Karpas-422 (cell line): ENCODE measurements at regions not wholly inside any gene's neighbourhood (a gene's known extent, or its start where the extent isn't known, plus 50 kb on each side); places are given as distances from the start of the nearest gene placed in this dataset.

Experiments
- DNase-seq: peaks from one replicate; pipeline ENCODE4 v3.0.0-alpha.2; 2015
- H2AFZ ChIP-seq: fragments of 200-600 bp; sonication (generic); 2 replicates; pipeline ENCODE4 v1.6.1; 2014; ENCODE audit warnings: antibody characterized with exemption, low read length, mixed read lengths
- H3K27ac ChIP-seq: fragments of 200-600 bp; sonication (generic); 2 replicates; pipeline ENCODE4 v1.5.1; 2014; ENCODE audit warnings: mild to moderate bottlenecking, low read length, moderate library complexity
- H3K27me3 ChIP-seq: fragments of 200-600 bp; sonication (generic); 2 replicates; pipeline ENCODE4 v1.6.1; 2014; ENCODE audit warnings: low read length, mixed read lengths
- H3K36me3 ChIP-seq: fragments of 200-600 bp; sonication (generic); 2 replicates; pipeline ENCODE4 v1.6.1; 2014; ENCODE audit warnings: low read length, mixed read lengths; ENCODE audit not compliant: insufficient read depth
- H3K4me1 ChIP-seq: fragments of 200-600 bp; sonication (generic); 2 replicates; pipeline ENCODE4 v1.6.1; 2014; ENCODE audit warnings: mild to moderate bottlenecking, low read length, mixed read lengths
- H3K4me2 ChIP-seq: fragments of 200-600 bp; sonication (generic); 2 replicates; pipeline ENCODE4 v1.6.1; 2014; ENCODE audit warnings: low read length, low read depth, mild to moderate bottlenecking; ENCODE audit not compliant: poor library complexity, severe bottlenecking
- H3K4me3 ChIP-seq: fragments of 200-600 bp; sonication (generic); 2 replicates; pipeline ENCODE4 v1.5.1; 2014; ENCODE audit warnings: mild to moderate bottlenecking, antibody characterized with exemption, low read length, mixed read lengths
- H3K79me2 ChIP-seq: fragments of 200-600 bp; sonication (generic); 2 replicates; pipeline ENCODE4 v1.6.1; 2014; ENCODE audit warnings: mild to moderate bottlenecking, low read length, mixed read lengths
- H3K9ac ChIP-seq: fragments of 200-600 bp; sonication (generic); 2 replicates; pipeline ENCODE4 v1.6.0; 2014; ENCODE audit warnings: low read length
- H3K9me2 ChIP-seq: fragments of 200-600 bp; sonication (generic), shearing (Covaris generic); replicated peaks from 2 replicates; pipeline ENCODE4 v1.6.0; 2014; ENCODE audit warnings: mild to moderate bottlenecking, low read length, moderate library complexity; ENCODE audit not compliant: insufficient read depth
- H3K9me3 ChIP-seq: fragments of 300-700, 200-600 bp; sonication (generic); 2 replicates; pipeline ENCODE4 v1.6.1; 2014; ENCODE audit warnings: low read length, mixed read lengths
- H4K20me1 ChIP-seq: fragments of 200-600 bp; sonication (generic); 2 replicates; pipeline ENCODE4 v1.6.1; 2014; ENCODE audit warnings: mild to moderate bottlenecking, antibody characterized with exemption, low read length, low read depth; ENCODE audit not compliant: insufficient read depth

DNA sequence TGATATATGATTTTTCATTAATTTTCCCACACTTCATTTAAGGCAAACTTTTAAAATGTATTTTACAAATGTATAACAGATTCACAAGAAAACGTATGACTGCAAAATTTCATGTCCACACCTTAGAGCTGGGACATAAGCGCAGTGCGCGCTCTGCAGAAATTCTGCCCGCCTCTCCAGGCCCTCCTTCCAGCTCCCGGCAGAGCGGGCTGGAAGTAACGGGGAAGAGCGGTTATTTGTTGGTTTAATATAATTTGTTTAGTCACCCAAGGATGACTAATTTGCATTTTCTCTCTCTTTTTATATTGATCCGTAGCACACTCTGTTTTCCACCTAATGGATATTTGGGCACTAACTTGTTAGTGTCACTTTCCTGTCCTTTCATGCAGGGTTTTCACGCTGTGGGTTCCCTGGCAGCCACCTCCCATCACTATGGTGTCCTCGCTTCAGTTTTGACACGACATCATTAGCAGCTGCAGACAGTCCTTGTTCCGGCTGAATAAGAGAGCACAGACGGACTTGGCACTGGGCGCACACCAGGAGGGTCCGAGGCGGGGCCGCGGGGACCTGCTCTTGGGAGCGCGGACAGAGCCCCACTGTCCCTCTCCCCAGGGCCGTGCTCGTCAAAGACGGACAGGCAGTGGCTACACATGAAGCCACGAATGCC is 129.2 kb upstream of the SEC61G start:
- no peaks in the 10 kb centered on the region for H3K27me3 ChIP-seq
- no peak for DNase-seq
- H4K20me1 ChIP-seq = no peaks in the 10 kb centered on the region
- H3K27ac ChIP-seq = no peak overlapping the region
- no peaks in the 10 kb centered on the region for H3K79me2 ChIP-seq
- peaks cover 7% of the 10 kb centered on the region for H3K4me1 ChIP-seq
- H3K9ac ChIP-seq = no peak overlapping the region
- H3K36me3 ChIP-seq = no peaks in the 10 kb centered on the region
- H3K9me2 ChIP-seq = no peaks in the 10 kb centered on the region
- no peaks in the 10 kb centered on the region for H3K9me3 ChIP-seq
- no peak overlapping the region for H2AFZ ChIP-seq
- no peak overlapping the region for H3K4me3 ChIP-seq
- H3K4me2 ChIP-seq = no peak overlapping the region

- DNase-seq = no peak
- Histone ChIP-seq H3K4me3 (no peak overlapping the region), H3K9me3 (no peaks in the 10 kb centered on the region), H3K4me2 (no peak overlapping the region), H2AFZ (no peak overlapping the region), H3K9me2 (no peaks in the 10 kb centered on the region), H3K27me3 (no peaks in the 10 kb centered on the region), H3K4me1 (peaks cover 12% of the 10 kb centered on the region), H3K79me2 (no peaks in the 10 kb centered on the region), H3K36me3 (no peaks in the 10 kb centered on the region), H3K27ac (no peak overlapping the region), H4K20me1 (no peaks in the 10 kb centered on the region), H3K9ac (no peak overlapping the region)
Measured at GRCh38 chr7:54888734-54889082, 129.7 kb upstream of the SEC61G start.

- Histone ChIP-seq H4K20me1 (no peaks in the 10 kb centered on the region), H2AFZ (no peak overlapping the region), H3K4me3 (no peak overlapping the region), H3K4me1 (peaks cover 10% of the 10 kb centered on the region), H3K4me2 (no peak overlapping the region), H3K27ac (no peak overlapping the region), H3K9me2 (no peaks in the 10 kb centered on the region), H3K9ac (no peak overlapping the region), H3K9me3 (no peaks in the 10 kb centered on the region), H3K27me3 (no peaks in the 10 kb centered on the region), H3K36me3 (no peaks in the 10 kb centered on the region), H3K79me2 (no peaks in the 10 kb centered on the region)
- no peak for DNase-seq
Measured at GRCh38 chr7:54897891-54898290, 120.9 kb upstream of the EGFR start.

DNA sequence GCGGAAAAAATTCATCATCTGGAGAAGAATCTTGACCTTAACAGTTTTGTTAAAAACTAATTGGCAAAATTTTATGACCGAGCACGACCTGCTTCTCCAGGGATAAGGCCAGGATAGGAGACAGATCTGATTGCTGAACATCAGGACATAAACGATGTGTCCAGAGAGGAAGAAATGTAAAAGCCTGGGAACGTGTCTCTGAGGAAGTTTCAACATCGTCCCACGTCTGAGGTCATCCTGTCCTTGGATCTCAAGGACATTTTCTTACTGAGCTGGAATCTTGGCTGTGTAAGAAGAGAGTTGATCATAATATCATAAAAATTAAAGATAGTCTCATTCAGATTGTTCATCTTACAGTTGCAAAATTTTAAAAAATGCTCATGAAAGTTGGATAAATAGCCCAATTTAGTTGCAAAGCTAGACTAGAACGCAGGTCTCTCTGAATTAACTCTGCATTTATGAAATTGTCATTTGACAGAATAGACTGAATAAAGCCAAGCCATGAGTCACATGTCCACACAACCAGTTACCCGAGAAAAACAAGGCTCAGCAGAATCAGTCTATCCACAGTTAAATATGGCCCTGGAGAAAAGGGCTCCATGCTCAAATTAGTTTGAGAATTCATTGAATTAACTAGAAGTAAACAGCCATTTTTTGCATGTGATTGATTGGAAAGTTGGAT is 120.0 kb upstream of the EGFR start:
- Histone ChIP-seq H3K9me3 (no peaks in the 10 kb centered on the region), H3K9ac (no peak overlapping the region), H3K27me3 (no peaks in the 10 kb centered on the region)

GRCh38 chr7:54901840-54902239 is 117.0 kb upstream of the EGFR start:
- Histone ChIP-seq H3K79me2 (no peaks in the 10 kb centered on the region), H3K27ac (no peak overlapping the region), H3K4me3 (no peak overlapping the region), H3K4me2 (no peak overlapping the region), H3K36me3 (no peaks in the 10 kb centered on the region), H3K27me3 (no peaks in the 10 kb centered on the region), H4K20me1 (no peaks in the 10 kb centered on the region), H3K9ac (no peak overlapping the region), H3K9me3 (no peaks in the 10 kb centered on the region), H3K9me2 (no peaks in the 10 kb centered on the region), H2AFZ (no peak overlapping the region), H3K4me1 (no peaks in the 10 kb centered on the region)
- DNase-seq = no peak

More for the DNA sequence above, 120.0 kb upstream of the EGFR start:
- H3K4me1 ChIP-seq = peaks cover 1% of the 10 kb centered on the region
- no peak overlapping the region for H3K27ac ChIP-seq
- no peak overlapping the region for H3K4me2 ChIP-seq
- no peaks in the 10 kb centered on the region for H3K79me2 ChIP-seq
- no peaks in the 10 kb centered on the region for H4K20me1 ChIP-seq
- DNase-seq = no peak
- no peaks in the 10 kb centered on the region for H3K36me3 ChIP-seq
- H3K4me3 ChIP-seq = no peak overlapping the region
- no peak overlapping the region for H2AFZ ChIP-seq
- no peaks in the 10 kb centered on the region for H3K9me2 ChIP-seq

DNA sequence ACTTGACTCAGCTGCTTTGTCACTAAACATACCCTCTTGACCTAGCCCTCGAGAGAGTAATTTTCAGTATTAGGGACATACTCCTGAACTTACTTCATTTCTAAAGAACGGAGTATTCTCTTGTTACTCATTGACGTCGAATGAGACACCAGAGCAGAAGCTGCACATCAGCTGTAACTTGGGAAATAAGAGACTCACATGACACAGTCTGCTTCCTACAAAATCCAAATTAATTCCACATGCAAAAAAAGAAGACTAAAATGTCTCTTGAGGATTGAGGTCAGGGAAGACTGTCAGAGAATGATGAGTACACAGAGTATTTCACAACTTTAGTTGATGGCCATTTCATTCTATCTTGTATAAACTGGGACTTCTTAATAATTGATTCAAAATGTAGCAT is 114.7 kb upstream of the EGFR start:
- Histone ChIP-seq H3K9ac (no peak overlapping the region), H3K4me3 (no peak overlapping the region), H3K27ac (no peak overlapping the region), H3K36me3 (no peaks in the 10 kb centered on the region), H3K4me2 (no peak overlapping the region), H2AFZ (no peak overlapping the region), H3K9me2 (no peaks in the 10 kb centered on the region), H3K9me3 (no peaks in the 10 kb centered on the region), H4K20me1 (no peaks in the 10 kb centered on the region), H3K27me3 (no peaks in the 10 kb centered on the region), H3K79me2 (no peaks in the 10 kb centered on the region), H3K4me1 (no peaks in the 10 kb centered on the region)
- no peak for DNase-seq

DNA sequence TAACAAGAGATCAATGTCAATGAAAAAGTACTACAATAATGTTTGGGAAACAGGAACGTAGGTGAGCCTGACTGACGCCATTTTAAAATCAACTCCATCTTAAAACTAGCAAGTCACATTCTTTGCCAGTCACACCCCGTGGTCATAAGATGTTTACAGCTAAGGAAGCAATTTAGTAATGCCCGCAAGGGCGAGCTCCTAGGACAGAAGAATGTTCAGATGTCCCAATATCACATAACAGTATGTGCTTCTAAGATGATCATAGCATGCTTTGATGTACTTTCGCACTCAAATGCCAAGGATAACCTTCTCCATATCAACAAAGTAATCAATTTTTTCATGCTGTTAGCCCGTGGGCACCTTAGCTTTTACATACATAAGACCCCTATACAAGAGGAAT is 113.8 kb upstream of the EGFR start:
- no peaks in the 10 kb centered on the region for H3K9me2 ChIP-seq
- no peaks in the 10 kb centered on the region for H3K36me3 ChIP-seq
- no peak overlapping the region for H2AFZ ChIP-seq

DNA sequence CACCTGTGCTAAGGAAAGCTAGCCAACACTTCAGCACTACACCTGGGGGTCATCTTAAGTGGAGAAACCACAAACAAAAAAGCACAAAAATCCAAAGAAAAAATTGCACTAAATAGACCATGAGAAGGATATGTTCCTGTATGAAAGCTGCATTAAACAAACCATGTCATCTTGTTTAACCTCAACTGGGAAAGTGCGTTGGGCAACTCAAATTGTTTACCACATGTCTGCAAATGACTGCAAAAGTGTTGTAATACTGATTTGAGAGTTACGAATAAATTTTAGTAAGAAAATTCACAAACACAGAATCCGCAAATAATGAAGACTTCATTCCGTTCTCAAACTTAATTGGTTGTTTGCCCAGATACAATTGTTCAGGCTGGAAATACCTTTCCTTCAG is 111.9 kb upstream of the EGFR start:
- Histone ChIP-seq H3K79me2 (no peaks in the 10 kb centered on the region), H3K27ac (no peak overlapping the region), H2AFZ (no peak overlapping the region), H3K9me2 (no peaks in the 10 kb centered on the region), H3K36me3 (no peaks in the 10 kb centered on the region), H3K4me3 (no peak overlapping the region), H3K9me3 (no peaks in the 10 kb centered on the region), H3K9ac (no peak overlapping the region), H3K4me1 (no peaks in the 10 kb centered on the region), H3K4me2 (no peak overlapping the region), H4K20me1 (no peaks in the 10 kb centered on the region), H3K27me3 (no peaks in the 10 kb centered on the region)
- no peak for DNase-seq

More for the DNA sequence above, 113.8 kb upstream of the EGFR start:
- Histone ChIP-seq H4K20me1 (no peaks in the 10 kb centered on the region), H3K4me3 (no peak overlapping the region), H3K4me2 (no peak overlapping the region), H3K4me1 (no peaks in the 10 kb centered on the region), H3K27ac (no peak overlapping the region), H3K9ac (no peak overlapping the region), H3K79me2 (no peaks in the 10 kb centered on the region), H3K9me3 (no peaks in the 10 kb centered on the region), H3K27me3 (no peaks in the 10 kb centered on the region)
- no peak for DNase-seq
